ENCODE measurements at regions not wholly inside any gene's neighbourhood (a gene's known extent, or its start where the extent isn't known, plus 50 kb on each side); places are given as distances from the start of the nearest gene placed in this dataset.

- Histone ChIP-seq H2AK5ac (ENCODE audit: low read depth, low read length) (no peak overlapping the region), H3K27me3 (ENCODE audit: control insufficient read depth, insufficient read depth, low read length) (no peaks in the 10 kb centered on the region), H3K4ac (ENCODE audit: low read depth, low read length) (no peak overlapping the region), H3K9ac (ENCODE audit: low read depth, low read length) (no peak overlapping the region), H3K36me3 (ENCODE audit: control insufficient read depth, insufficient read depth, low read length) (no peaks in the 10 kb centered on the region), H3K18ac (ENCODE audit: low read depth, low read length) (no peak overlapping the region), H4K5ac (ENCODE audit: low read depth, low read length) (no peak overlapping the region), H3K23ac (ENCODE audit: low read depth, low read length) (no peak overlapping the region), H3K9me1 (ENCODE audit: insufficient read depth, low read length) (no peaks in the 10 kb centered on the region), H4K91ac (ENCODE audit: insufficient read depth, low read depth, low read length) (no peak overlapping the region), H2BK15ac (ENCODE audit: low read depth, low read length) (no peak overlapping the region), H3K4me2 (ENCODE audit: low read depth, low read length) (no peak overlapping the region), H2AK9ac (replicated peaks; ENCODE audit: low read depth, low read length, poor library complexity) (no peak overlapping the region), H3K56ac (ENCODE audit: extremely low read depth, insufficient read depth, low read length) (no peak overlapping the region), H2BK120ac (ENCODE audit: low read depth, low read length) (no peak overlapping the region), H3K14ac (replicated peaks; ENCODE audit: low read depth, low read length) (no peak overlapping the region), H3K27ac (ENCODE audit: insufficient read depth, low read length) (no peak overlapping the region), H3K9me3 (ENCODE audit: control insufficient read depth, insufficient read depth, low read length) (peaks cover 3% of the 10 kb centered on the region; the same call in 1 of the 2 replicates), H2BK5ac (ENCODE audit: low read depth, low read length, poor library complexity, severe bottlenecking) (no peak overlapping the region), H3K79me1 (ENCODE audit: low read depth in 1 of 2, low read length in 2 of 2) (no peaks in the 10 kb centered on the region), H3K4me1 (ENCODE audit: control insufficient read depth, insufficient read depth, low read length) (no peaks in the 10 kb centered on the region), H4K8ac (ENCODE audit: low read depth in 2 of 2, low read length in 2 of 2) (no peak overlapping the region), H4K20me1 (ENCODE audit: insufficient read depth, low read length) (no peaks in the 10 kb centered on the region), H3K4me3 (ENCODE audit: insufficient read depth, low read depth, low read length) (no peak overlapping the region), H2AFZ (replicated peaks; ENCODE audit: low read length, poor library complexity) (no peak overlapping the region), H2BK20ac (ENCODE audit: low read depth, low read length) (no peak overlapping the region)
- ChIA-PET CTCF (no interaction called here), POLR2A (ENCODE audit: unreplicated experiment) (no interaction called here)
- dilution Hi-C loops (cut with HindIII; ENCODE audit: low sequenced_read_pairs, unreplicated experiment): no loop called here
- no CpG with 5 or more reads among the region's 2 CpGs for WGBS, 2 experiments (ENCODE audit: extremely low coverage in 2 of 2, insufficient read length in 1 of 2)
- ATAC-seq (ENCODE audit: low read depth) (no peak), DNase-seq (no peak)
- in situ Hi-C loops (cut with MboI; ENCODE audit: low sequenced_read_pairs): no loop called here
- BruUV-seq (replicated peaks): no TSS peak
- intact Hi-C loops (cut with micrococcal nuclease): no loop called here
- no peak for TF ChIP-seq BHLHE40 (IDR thresholded peaks at IDR 0.05; ENCODE audit: low read depth, low read length)
- TF ChIP-seq ELK1 (IDR thresholded peaks at IDR 0.05; ENCODE audit: borderline replicate concordance, low read depth, low read length): no peak
- TF ChIP-seq POLR2A (IDR thresholded peaks at IDR 0.05; ENCODE audit: low read depth, low read length): no peak
- TF ChIP-seq CHD1 (IDR thresholded peaks at IDR 0.05; ENCODE audit: low read depth, low read length): no peak
- TF ChIP-seq RCOR1 (IDR thresholded peaks at IDR 0.05; ENCODE audit: insufficient replicate concordance, low read length): no peak
- TF ChIP-seq SMC3 (IDR thresholded peaks at IDR 0.05; ENCODE audit: low read depth, low read length): no peak
- no peak for TF ChIP-seq CTCF (conservative IDR thresholded peaks at IDR 0.05; ENCODE audit: low read depth, low read length)
- no peak for TF ChIP-seq MAZ (IDR thresholded peaks at IDR 0.05; ENCODE audit: borderline replicate concordance, low read depth, low read length)
- no peak for TF ChIP-seq FOS (IDR thresholded peaks at IDR 0.05; ENCODE audit: low read depth, low read length)
- TF ChIP-seq NFE2L2 (IDR thresholded peaks at IDR 0.05; ENCODE audit: low read depth, low read length): no peak
- no peak for TF ChIP-seq RAD21 (IDR thresholded peaks at IDR 0.05; ENCODE audit: low read length)
- TF ChIP-seq MXI1 (IDR thresholded peaks at IDR 0.05; ENCODE audit: borderline replicate concordance, low read depth, low read length): no peak
- TF ChIP-seq MAFK (IDR thresholded peaks at IDR 0.05; ENCODE audit: low read depth, low read length): no peak
- TF ChIP-seq USF2 (IDR thresholded peaks at IDR 0.05; ENCODE audit: low read depth, low read length): no peak
- no peak for TF ChIP-seq RFX5 (IDR thresholded peaks at IDR 0.05; ENCODE audit: low read depth, low read length)
- TF ChIP-seq CEBPB (IDR thresholded peaks at IDR 0.05; ENCODE audit: low read depth, low read length): no peak
Measured at GRCh38 chr4:62676962-62677361, 1476.8 kb downstream of the ADGRL3 start.

All from IMR-90 (cell line).